Keratinocyte (primary cell): ENCODE measurements at regions not wholly inside any gene's neighbourhood (a gene's known extent, or its start where the extent isn't known, plus 50 kb on each side); places are given as distances from the start of the nearest gene placed in this dataset.

ENCODE experiments used
- DNase-seq: peaks from one replicate; pipeline ENCODE4 v3.0.0-alpha.2; 2011; ENCODE audit warnings: low read depth, missing footprints, low spot score
- FAIRE-seq: peaks from 2 replicates; lab custom pipeline; 2011; peaks lifted over from hg19 to GRCh38; lab: Jason Lieb, UNC
- H2AFZ ChIP-seq: 2 replicates; pipeline ENCODE4 v1.6.0; 2012; ENCODE audit warnings: low read length, control low read depth, inconsistent platforms; ENCODE audit not compliant: control insufficient read depth
- H3K27ac ChIP-seq: 2 replicates; pipeline ENCODE4 v1.5.1; 2011; ENCODE audit warnings: low read length; ENCODE audit not compliant: control insufficient read depth, insufficient read depth
- H3K27me3 ChIP-seq: 3 replicates; pipeline ENCODE4 v1.6.0; 2011; ENCODE audit warnings: low read length; ENCODE audit not compliant: control insufficient read depth, insufficient read depth; ENCODE audit errors: extremely low read depth
- H3K36me3 ChIP-seq, 2 experiments: 2 replicates in 1 of 2; 3 replicates in 1 of 2; pipeline ENCODE4 v1.5.1; 2011; ENCODE audit warnings: low read length in 2 of 2, mild to moderate bottlenecking in 1 of 2; ENCODE audit not compliant: control insufficient read depth in 2 of 2, insufficient read depth in 2 of 2; ENCODE audit errors: extremely low read depth in 1 of 2
- H3K4me1 ChIP-seq: 3 replicates; pipeline ENCODE4 v1.5.1; 2011; ENCODE audit warnings: low read length; ENCODE audit not compliant: control insufficient read depth, insufficient read depth; ENCODE audit errors: extremely low read depth
- H3K4me2 ChIP-seq: 3 replicates; pipeline ENCODE4 v1.6.0; 2011; ENCODE audit warnings: low read depth, low read length; ENCODE audit not compliant: control insufficient read depth, insufficient read depth; ENCODE audit errors: extremely low read depth
- H3K4me3 ChIP-seq, 3 experiments: fragments of 200-600 bp in 1 of 3; sonication (generic) in 1 of 3; 2 replicates in 2 of 3; 3 replicates in 1 of 3; pipeline ENCODE4 v1.5.1; 2011 to 2016; ENCODE audit warnings: low read length in 3 of 3, mild to moderate bottlenecking in 3 of 3, control low read depth in 2 of 3, inconsistent platforms in 1 of 3, low read depth in 1 of 3, mixed read lengths in 1 of 3, mixed run types in 1 of 3, moderate library complexity in 1 of 3; ENCODE audit not compliant: control insufficient read depth in 2 of 3, insufficient read depth in 2 of 3; ENCODE audit errors: extremely low read depth in 1 of 3
- H3K79me2 ChIP-seq: 2 replicates; pipeline ENCODE4 v1.6.0; 2012; ENCODE audit warnings: low read length; ENCODE audit not compliant: control insufficient read depth, insufficient read depth
- H3K9ac ChIP-seq: 3 replicates; pipeline ENCODE4 v1.6.0; 2011; ENCODE audit warnings: low read length; ENCODE audit not compliant: control insufficient read depth, insufficient read depth; ENCODE audit errors: extremely low read depth
- H3K9me1 ChIP-seq: 3 replicates; pipeline ENCODE4 v1.6.0; 2011; ENCODE audit warnings: low read length; ENCODE audit not compliant: control insufficient read depth, insufficient read depth; ENCODE audit errors: extremely low read depth
- H3K9me3 ChIP-seq: 2 replicates; pipeline ENCODE4 v1.5.1; 2012; ENCODE audit warnings: low read depth, low read length; ENCODE audit not compliant: control insufficient read depth
- H4K20me1 ChIP-seq: 3 replicates; pipeline ENCODE4 v1.6.0; 2011; ENCODE audit warnings: low read length; ENCODE audit not compliant: control insufficient read depth, insufficient read depth; ENCODE audit errors: extremely low read depth
- EZH2 ChIP-seq: IDR thresholded peaks from one replicate; pipeline ENCODE4 v1.6.1; 2012; ENCODE audit warnings: inconsistent platforms, mild to moderate bottlenecking, low read length, moderate library complexity
- dilution Hi-C: fragments of 300-500 bp; cut with MboI; formaldehyde crosslinking; loops from one replicate; pipeline ENCODE4 v1.7.0; 2020; ENCODE audit warnings: low sequenced_read_pairs; ENCODE audit not compliant: extremely low pct_ligation_motif_present
- TF ChIP-seq, protein P1 (sequence below), 3 experiments: IDR thresholded peaks in 1 of 3; conservative IDR thresholded peaks in 1 of 3; optimal IDR thresholded peaks in 1 of 3; 2 replicates in 2 of 3; 3 replicates in 1 of 3; pipeline versions ENCODE3 to v1.5.1; 2011; ENCODE audit warnings: low read length in 3 of 3, mild to moderate bottlenecking in 3 of 3, moderate library complexity in 2 of 3, control low read depth in 1 of 3, inconsistent platforms in 1 of 3; ENCODE audit not compliant: insufficient read depth in 2 of 3; ENCODE audit errors: extremely low read depth in 1 of 3

GRCh38 chr11:62064221-62064620 lies 59.6 kb upstream of the INCENP start:
- dilution Hi-C loops, result no loop called here
- no peaks in the 10 kb centered on the region for H4K20me1 ChIP-seq
- H3K9me3 ChIP-seq, result no peaks in the 10 kb centered on the region
- no peaks in the 10 kb centered on the region for H3K9me1 ChIP-seq
- H3K4me1 ChIP-seq, result no peaks in the 10 kb centered on the region
- FAIRE-seq (no peak), DNase-seq (no peak)
- no peaks in the 10 kb centered on the region for H3K36me3 ChIP-seq
- no peaks in the 10 kb centered on the region for H3K27me3 ChIP-seq
- H2AFZ ChIP-seq, result no peak overlapping the region
- no peaks in the 10 kb centered on the region for H3K79me2 ChIP-seq
- H3K4me3 ChIP-seq, result no peak overlapping the region
- no peak overlapping the region for H3K9ac ChIP-seq
- no peak for TF ChIP-seq EZH2
- TF ChIP-seq, protein P1, sequence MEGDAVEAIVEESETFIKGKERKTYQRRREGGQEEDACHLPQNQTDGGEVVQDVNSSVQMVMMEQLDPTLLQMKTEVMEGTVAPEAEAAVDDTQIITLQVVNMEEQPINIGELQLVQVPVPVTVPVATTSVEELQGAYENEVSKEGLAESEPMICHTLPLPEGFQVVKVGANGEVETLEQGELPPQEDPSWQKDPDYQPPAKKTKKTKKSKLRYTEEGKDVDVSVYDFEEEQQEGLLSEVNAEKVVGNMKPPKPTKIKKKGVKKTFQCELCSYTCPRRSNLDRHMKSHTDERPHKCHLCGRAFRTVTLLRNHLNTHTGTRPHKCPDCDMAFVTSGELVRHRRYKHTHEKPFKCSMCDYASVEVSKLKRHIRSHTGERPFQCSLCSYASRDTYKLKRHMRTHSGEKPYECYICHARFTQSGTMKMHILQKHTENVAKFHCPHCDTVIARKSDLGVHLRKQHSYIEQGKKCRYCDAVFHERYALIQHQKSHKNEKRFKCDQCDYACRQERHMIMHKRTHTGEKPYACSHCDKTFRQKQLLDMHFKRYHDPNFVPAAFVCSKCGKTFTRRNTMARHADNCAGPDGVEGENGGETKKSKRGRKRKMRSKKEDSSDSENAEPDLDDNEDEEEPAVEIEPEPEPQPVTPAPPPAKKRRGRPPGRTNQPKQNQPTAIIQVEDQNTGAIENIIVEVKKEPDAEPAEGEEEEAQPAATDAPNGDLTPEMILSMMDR (optimal IDR thresholded peaks at IDR 0.05 in 1 of 3, IDR thresholded peaks at IDR 0.05 in 1 of 3, conservative IDR thresholded peaks at IDR 0.05 in 1 of 3; ENCODE audit: extremely low read depth in 1 of 3, insufficient read depth in 2 of 3, low read length in 3 of 3), result no peak
- H3K4me2 ChIP-seq, result no peak overlapping the region
- no peak overlapping the region for H3K27ac ChIP-seq

GRCh38 chr11:62062223-62062861 lies 61.5 kb upstream of the INCENP start:
- DNase-seq (no peak), FAIRE-seq (no peak)
- Histone ChIP-seq H3K79me2 (no peaks in the 10 kb centered on the region), H3K9me1 (no peaks in the 10 kb centered on the region), H4K20me1 (no peaks in the 10 kb centered on the region), H3K27ac (no peak overlapping the region), H3K36me3 (no peaks in the 10 kb centered on the region), H3K9me3 (no peaks in the 10 kb centered on the region), H2AFZ (no peak overlapping the region), H3K9ac (no peak overlapping the region), H3K27me3 (no peaks in the 10 kb centered on the region), H3K4me3 (no peak overlapping the region), H3K4me1 (no peaks in the 10 kb centered on the region), H3K4me2 (no peak overlapping the region)
- dilution Hi-C loops, result no loop called here
- TF ChIP-seq, protein P1 (optimal IDR thresholded peaks at IDR 0.05 in 1 of 3, IDR thresholded peaks at IDR 0.05 in 1 of 3, conservative IDR thresholded peaks at IDR 0.05 in 1 of 3; ENCODE audit: extremely low read depth in 1 of 3, insufficient read depth in 2 of 3, low read length in 3 of 3), result no peak
